SJSA1 (cell line): ENCODE measurements at regions not wholly inside any gene's neighbourhood (a gene's known extent, or its start where the extent isn't known, plus 50 kb on each side); places are given as distances from the start of the nearest gene placed in this dataset.
A peak's percentile ranks its signal among the peaks of the same experiment; 100 is the strongest.

Source experiments
- DNase-seq, 2 experiments: peaks; one replicate each; pipeline ENCODE4 v3.0.0-alpha.2; 2015 to 2020; ENCODE audit warnings: low spot score in 2 of 2, low read depth in 1 of 2
- H3K27ac ChIP-seq: fragments of 250-450 bp; sonication (Bioruptor Pico); 2 replicates; pipeline ENCODE4 v1.5.1; 2020; ENCODE audit warnings: mild to moderate bottlenecking, moderate library complexity
- H3K27me3 ChIP-seq: fragments of 250-450 bp; sonication (Bioruptor Pico); replicated peaks from 2 replicates; pipeline ENCODE4 v1.5.1; 2020; ENCODE audit warnings: mild to moderate bottlenecking, moderate library complexity
- H3K36me3 ChIP-seq: fragments of 250-450 bp; sonication (Bioruptor Pico); 2 replicates; pipeline ENCODE4 v1.5.1; 2020; ENCODE audit warnings: mild to moderate bottlenecking
- H3K4me1 ChIP-seq: fragments of 250-450 bp; sonication (Bioruptor Pico); replicated peaks from 2 replicates; pipeline ENCODE4 v1.6.1; 2021; ENCODE audit warnings: mild to moderate bottlenecking
- H3K4me3 ChIP-seq: fragments of 250-450 bp; sonication (Bioruptor Pico); 2 replicates; pipeline ENCODE4 v1.5.1; 2020; ENCODE audit warnings: mild to moderate bottlenecking
- H3K9me3 ChIP-seq: fragments of 250-450 bp; sonication (Bioruptor Pico); replicated peaks from 2 replicates; pipeline ENCODE4 v1.5.1; 2020; ENCODE audit warnings: mild to moderate bottlenecking

GRCh38 chr13:109647699-109648098 is 138.7 kb downstream of the IRS2 start:
- H3K4me3 ChIP-seq: no peak overlapping the region
- no peaks in the 10 kb centered on the region for H3K36me3 ChIP-seq
- H3K9me3 ChIP-seq: peaks cover 4% of the 10 kb centered on the region; the same call in 1 of the 2 replicates
- H3K4me1 ChIP-seq: no peaks in the 10 kb centered on the region
- no peak overlapping the region for H3K27ac ChIP-seq
- DNase-seq: no peak
- H3K27me3 ChIP-seq: peaks cover 30% of the 10 kb centered on the region

DNA sequence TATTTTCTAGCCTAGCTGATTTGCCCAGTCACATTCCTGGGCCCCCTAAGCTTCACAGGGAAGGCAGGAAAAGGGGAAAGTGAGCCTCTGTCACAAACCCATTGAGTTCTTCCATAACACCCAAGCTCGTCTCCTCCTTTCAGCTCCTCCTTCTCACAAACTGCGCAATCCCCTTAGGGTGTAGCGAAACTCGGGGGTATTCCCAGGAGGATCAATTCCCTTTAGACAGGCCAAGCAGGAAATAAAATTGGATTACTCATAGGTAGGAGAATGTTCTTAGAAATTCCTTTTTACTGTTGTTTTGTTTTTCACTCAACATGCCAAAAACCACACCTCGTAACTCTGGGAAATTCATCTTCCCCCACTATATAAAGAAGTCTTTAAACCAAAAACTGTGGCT is 139.3 kb downstream of the IRS2 start:
- no peak overlapping the region for H3K4me3 ChIP-seq
- H3K27me3 ChIP-seq: peaks cover 23% of the 10 kb centered on the region
- no peaks in the 10 kb centered on the region for H3K4me1 ChIP-seq
- DNase-seq: peak in 1 of 2 experiments; percentile 57
- H3K27ac ChIP-seq: no peak overlapping the region
- H3K9me3 ChIP-seq: peaks cover 4% of the 10 kb centered on the region; the same call in 1 of the 2 replicates
- no peaks in the 10 kb centered on the region for H3K36me3 ChIP-seq

GRCh38 chr13:109646423-109646822 is 140.0 kb downstream of the IRS2 start:
- Histone ChIP-seq H3K27ac (no peak overlapping the region), H3K36me3 (no peaks in the 10 kb centered on the region), H3K4me3 (no peak overlapping the region), H3K27me3 (peaks cover 21% of the 10 kb centered on the region), H3K9me3 (peaks cover 9% of the 10 kb centered on the region), H3K4me1 (no peaks in the 10 kb centered on the region)
- no peak for DNase-seq

DNA sequence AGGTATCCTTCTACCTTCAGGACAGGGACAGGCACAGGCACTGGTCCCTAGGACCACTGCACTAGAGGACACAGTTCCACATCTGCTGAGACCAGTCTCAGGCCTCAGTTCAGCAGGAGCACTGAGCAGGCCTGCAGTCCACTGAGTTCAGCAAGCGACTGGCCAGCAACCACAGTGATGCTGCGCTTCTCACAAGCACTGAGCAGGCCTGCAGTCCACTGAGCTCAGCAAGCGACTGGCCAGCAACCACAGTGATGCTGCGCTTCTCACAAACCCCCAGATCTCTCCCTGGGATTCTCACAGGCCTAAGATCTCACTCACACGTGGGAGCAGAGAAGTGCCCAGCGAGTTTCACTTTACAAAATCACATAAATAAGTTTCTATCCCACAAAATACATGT is 140.6 kb downstream of the IRS2 start:
- no peak overlapping the region for H3K27ac ChIP-seq
- no peaks in the 10 kb centered on the region for H3K36me3 ChIP-seq
- H3K4me1 ChIP-seq: no peaks in the 10 kb centered on the region
- H3K4me3 ChIP-seq: no peak overlapping the region
- H3K9me3 ChIP-seq: peaks cover 15% of the 10 kb centered on the region
- peaks cover 16% of the 10 kb centered on the region for H3K27me3 ChIP-seq
- peak in 1 of 2 experiments; percentile 60 for DNase-seq

DNA sequence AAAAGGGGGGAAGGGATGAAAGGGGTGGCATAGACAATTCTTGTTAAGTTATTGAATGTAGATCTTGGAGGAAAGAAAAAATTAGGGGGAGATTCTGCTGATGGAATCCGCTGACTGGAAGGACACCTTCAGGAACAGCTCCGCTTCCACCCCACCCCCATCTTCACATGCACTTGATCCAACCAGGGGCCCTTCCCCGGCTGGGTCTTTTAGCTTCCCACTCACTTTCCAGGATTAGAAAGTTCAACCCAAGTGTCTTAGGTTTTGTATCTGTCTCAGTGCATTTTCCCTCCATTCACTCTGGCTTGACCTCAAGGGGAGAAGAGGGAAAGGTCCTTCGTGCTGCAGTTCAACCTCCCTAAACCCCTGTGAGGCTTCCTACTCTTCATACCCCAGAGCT is 141.4 kb downstream of the IRS2 start:
- Histone ChIP-seq H3K27me3 (peaks cover 8% of the 10 kb centered on the region), H3K4me3 (no peak overlapping the region), H3K9me3 (peaks cover 24% of the 10 kb centered on the region), H3K4me1 (no peaks in the 10 kb centered on the region), H3K36me3 (no peaks in the 10 kb centered on the region), H3K27ac (no peak overlapping the region)
- DNase-seq: peak in 1 of 2 experiments; percentile 70

- no peaks in the 10 kb centered on the region for H3K4me1 ChIP-seq
- DNase-seq: peak in 1 of 2 experiments; percentile 50
- H3K27me3 ChIP-seq: peaks cover 3% of the 10 kb centered on the region
Measured at GRCh38 chr13:109644069-109644750, 142.2 kb downstream of the IRS2 start.

DNA sequence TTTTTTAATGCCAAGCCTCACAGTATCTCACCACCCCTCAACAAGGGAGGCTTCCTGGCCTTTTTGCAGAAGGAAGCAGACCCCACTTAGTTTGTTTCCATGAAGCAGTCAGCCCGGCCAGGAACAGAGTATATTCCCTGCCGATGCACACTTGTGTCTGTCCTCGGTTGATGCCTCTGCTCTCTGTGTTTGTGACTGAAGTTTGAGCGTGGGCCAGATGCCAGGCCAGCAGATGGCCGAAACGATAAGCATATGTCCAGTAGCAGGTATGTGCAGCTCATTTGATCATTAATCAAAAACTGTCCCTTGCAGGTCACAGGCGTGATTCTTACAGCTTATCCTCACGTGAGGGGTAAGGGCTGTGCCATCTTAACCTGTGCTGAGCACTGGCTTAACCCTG is 144.0 kb downstream of the IRS2 start:
- Histone ChIP-seq H3K27me3 (no peaks in the 10 kb centered on the region; the same call in 1 of the 2 replicates), H3K4me3 (no peak overlapping the region), H3K27ac (no peak overlapping the region), H3K9me3 (peaks cover 45% of the 10 kb centered on the region), H3K36me3 (no peaks in the 10 kb centered on the region), H3K4me1 (no peaks in the 10 kb centered on the region)
- DNase-seq: peak in 1 of 2 experiments; percentile 59

More at GRCh38 chr13:109644069-109644750, 142.2 kb downstream of the IRS2 start:
- no peaks in the 10 kb centered on the region for H3K36me3 ChIP-seq
- H3K4me3 ChIP-seq: no peak overlapping the region
- H3K27ac ChIP-seq: no peak overlapping the region
- peaks cover 28% of the 10 kb centered on the region for H3K9me3 ChIP-seq

DNA sequence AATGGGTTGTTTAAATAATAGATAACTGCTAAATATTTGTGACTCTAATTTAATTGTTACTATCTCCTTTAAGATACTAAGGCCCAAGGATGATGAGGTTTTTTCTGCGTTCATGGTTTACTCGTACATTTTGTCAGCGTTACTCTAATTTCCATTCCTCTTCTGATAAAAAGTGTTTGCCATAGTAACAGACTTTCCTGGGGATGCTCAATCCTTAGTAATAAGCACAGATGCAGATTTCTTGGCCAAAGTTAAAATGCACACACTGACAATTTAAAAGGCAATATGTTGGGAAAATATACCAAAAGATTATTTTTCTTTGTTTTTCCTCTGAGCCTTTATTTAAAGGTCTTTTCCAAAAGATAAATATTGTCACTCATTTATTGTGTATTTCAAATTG is 149.6 kb downstream of the IRS2 start:
- Histone ChIP-seq H3K4me3 (no peak overlapping the region), H3K36me3 (no peaks in the 10 kb centered on the region), H3K27ac (no peak overlapping the region), H3K4me1 (no peaks in the 10 kb centered on the region), H3K27me3 (peaks cover 20% of the 10 kb centered on the region), H3K9me3 (peaks cover 44% of the 10 kb centered on the region)
- no peak for DNase-seq

DNA sequence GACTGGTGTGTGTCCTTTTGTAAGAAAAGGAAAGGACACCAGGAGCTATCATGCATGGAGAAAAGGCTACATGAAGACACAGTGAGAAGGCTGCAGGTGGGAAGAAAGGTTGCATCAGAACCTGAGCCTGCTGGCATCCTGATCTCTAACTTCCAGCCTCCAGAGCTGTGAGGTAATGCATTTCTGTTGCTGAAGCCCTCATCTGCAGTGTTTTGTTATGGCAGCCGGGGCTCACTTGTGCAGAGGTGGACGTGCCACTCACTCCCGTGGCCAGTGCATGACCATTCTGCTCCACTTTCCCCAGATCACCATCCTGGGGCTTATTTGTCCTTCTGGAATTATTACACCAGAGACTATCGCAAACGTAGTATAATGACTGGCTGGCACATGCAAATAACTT is 155.3 kb downstream of the IRS2 start:
- Histone ChIP-seq H3K4me1 (no peaks in the 10 kb centered on the region), H3K9me3 (peaks cover 5% of the 10 kb centered on the region; the same call in 1 of the 2 replicates), H3K36me3 (no peaks in the 10 kb centered on the region), H3K4me3 (no peak overlapping the region), H3K27me3 (peaks cover 46% of the 10 kb centered on the region), H3K27ac (no peak overlapping the region)
- DNase-seq: peak in 1 of 2 experiments; percentile 60

GRCh38 chr13:109630271-109630670 is 156.1 kb downstream of the IRS2 start:
- Histone ChIP-seq H3K27me3 (peaks cover 51% of the 10 kb centered on the region), H3K4me1 (no peaks in the 10 kb centered on the region)
- DNase-seq: no peak

DNA sequence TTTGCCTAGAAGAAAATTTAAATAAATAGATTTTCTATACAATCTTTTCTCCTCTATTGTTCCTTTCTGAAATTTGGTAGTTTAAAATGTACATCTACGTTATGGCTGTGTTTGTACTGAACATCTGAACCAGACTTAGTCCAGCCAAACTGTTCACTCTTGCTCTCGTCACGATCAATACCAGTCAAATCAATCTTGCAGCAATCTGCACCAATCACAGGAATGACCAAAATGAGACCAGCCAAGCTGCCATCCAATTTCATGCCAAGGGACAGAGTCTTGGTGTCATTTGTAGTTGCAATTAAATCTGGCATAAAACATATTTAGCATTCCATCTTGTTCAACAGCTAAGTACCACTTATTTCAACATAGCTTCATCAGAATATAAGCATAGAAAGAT is 156.6 kb downstream of the IRS2 start:
- H3K4me3 ChIP-seq: no peak overlapping the region
- no peaks in the 10 kb centered on the region for H3K4me1 ChIP-seq
- H3K36me3 ChIP-seq: no peaks in the 10 kb centered on the region
- no peak overlapping the region for H3K27ac ChIP-seq
- DNase-seq: peak in 1 of 2 experiments; percentile 47
- H3K27me3 ChIP-seq: peaks cover 55% of the 10 kb centered on the region
- H3K9me3 ChIP-seq: peaks cover 5% of the 10 kb centered on the region; the same call in 1 of the 2 replicates

More at GRCh38 chr13:109630271-109630670, 156.1 kb downstream of the IRS2 start:
- Histone ChIP-seq H3K36me3 (no peaks in the 10 kb centered on the region), H3K4me3 (no peak overlapping the region), H3K27ac (no peak overlapping the region), H3K9me3 (peaks cover 5% of the 10 kb centered on the region; the same call in 1 of the 2 replicates)

DNA sequence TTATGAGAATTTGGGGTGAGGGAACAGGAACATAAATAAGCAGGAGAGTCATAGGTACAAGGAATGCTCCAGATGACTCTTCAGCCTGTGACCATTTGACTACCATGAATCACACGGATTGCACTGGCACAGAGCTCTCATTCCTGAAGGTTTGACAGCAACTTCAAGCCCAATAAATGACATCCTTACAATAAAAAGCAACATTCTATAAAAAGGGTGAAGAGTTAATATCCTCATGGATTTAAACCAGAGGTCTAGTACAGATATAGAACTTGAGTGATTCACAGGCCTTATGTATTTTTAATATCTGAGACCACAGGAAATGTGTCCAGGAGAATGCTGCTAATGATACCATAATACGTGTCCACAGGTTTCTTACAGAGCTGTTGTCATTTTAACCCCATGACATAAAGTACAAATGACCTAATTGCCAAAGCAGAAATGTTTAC is 158.1 kb downstream of the IRS2 start:
- DNase-seq: peak; percentile 53 to 59
- no peaks in the 10 kb centered on the region for H3K4me1 ChIP-seq
- no peak overlapping the region for H3K4me3 ChIP-seq
- H3K27me3 ChIP-seq: peaks cover 67% of the 10 kb centered on the region
- 0 out of 2 replicates have a peak, but pooled peaks cover 2% of the 10 kb centered on the region for H3K9me3 ChIP-seq
- no peak overlapping the region for H3K27ac ChIP-seq
- no peaks in the 10 kb centered on the region for H3K36me3 ChIP-seq

- no peaks in the 10 kb centered on the region for H3K9me3 ChIP-seq
- DNase-seq: no peak
- H3K36me3 ChIP-seq: no peaks in the 10 kb centered on the region
- peaks cover 63% of the 10 kb centered on the region for H3K27me3 ChIP-seq
- no peak overlapping the region for H3K27ac ChIP-seq
- H3K4me3 ChIP-seq: no peak overlapping the region
- H3K4me1 ChIP-seq: no peaks in the 10 kb centered on the region
Measured at GRCh38 chr13:109627649-109628048, 158.7 kb downstream of the IRS2 start.

- DNase-seq: peak in 1 of 2 experiments; percentile 60
Measured at GRCh38 chr13:109626386-109627171, 159.8 kb downstream of the IRS2 start.

More at GRCh38 chr13:109626386-109627171, 159.8 kb downstream of the IRS2 start:
- H3K27ac ChIP-seq: no peak overlapping the region
- H3K4me1 ChIP-seq: no peaks in the 10 kb centered on the region
- peaks cover 58% of the 10 kb centered on the region for H3K27me3 ChIP-seq
- H3K36me3 ChIP-seq: no peaks in the 10 kb centered on the region
- H3K9me3 ChIP-seq: no peaks in the 10 kb centered on the region
- H3K4me3 ChIP-seq: no peak overlapping the region
